DOHH2 (cell line): ENCODE measurements at regions not wholly inside any gene's neighbourhood (a gene's known extent, or its start where the extent isn't known, plus 50 kb on each side); places are given as distances from the start of the nearest gene placed in this dataset.

Experiments used
- EZH2phosphoT487 ChIP-seq: fragments of 200-600 bp; sonication (generic); IDR thresholded peaks from 2 replicates; pipeline ENCODE4 v1.6.1; 2017; ENCODE audit warnings: borderline replicate concordance, mild to moderate bottlenecking, antibody characterized with exemption, low read length, moderate library complexity, mixed read lengths
- TF ChIP-seq, protein P1 (sequence below): fragments of 200-600 bp; sonication (generic); IDR thresholded peaks from one replicate; pipeline ENCODE4 v1.5.1; 2014; ENCODE audit warnings: antibody characterized with exemption, mild to moderate bottlenecking, low read depth, low read length; ENCODE audit not compliant: poor library complexity, severe bottlenecking

DNA sequence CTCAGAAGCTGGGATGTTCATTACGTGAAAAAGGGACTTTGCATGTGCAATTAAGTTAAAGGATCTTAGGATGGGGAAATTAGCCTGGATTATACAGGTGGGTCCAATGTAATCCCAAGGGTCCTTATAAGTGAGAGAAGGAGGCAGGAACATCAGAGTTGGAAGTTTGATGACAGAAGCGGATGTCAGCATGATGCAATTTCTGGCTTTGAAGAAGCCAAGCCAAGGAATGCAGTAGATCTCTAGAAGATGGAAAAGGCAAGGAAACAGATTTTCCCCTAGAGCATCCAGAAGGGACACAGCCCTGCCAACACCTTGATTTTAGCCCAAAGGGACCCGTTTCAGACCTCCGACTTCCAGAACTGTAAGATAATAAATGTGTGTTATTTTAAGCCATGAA is 136.4 kb downstream of the LNPK start:
- TF ChIP-seq, protein P1, sequence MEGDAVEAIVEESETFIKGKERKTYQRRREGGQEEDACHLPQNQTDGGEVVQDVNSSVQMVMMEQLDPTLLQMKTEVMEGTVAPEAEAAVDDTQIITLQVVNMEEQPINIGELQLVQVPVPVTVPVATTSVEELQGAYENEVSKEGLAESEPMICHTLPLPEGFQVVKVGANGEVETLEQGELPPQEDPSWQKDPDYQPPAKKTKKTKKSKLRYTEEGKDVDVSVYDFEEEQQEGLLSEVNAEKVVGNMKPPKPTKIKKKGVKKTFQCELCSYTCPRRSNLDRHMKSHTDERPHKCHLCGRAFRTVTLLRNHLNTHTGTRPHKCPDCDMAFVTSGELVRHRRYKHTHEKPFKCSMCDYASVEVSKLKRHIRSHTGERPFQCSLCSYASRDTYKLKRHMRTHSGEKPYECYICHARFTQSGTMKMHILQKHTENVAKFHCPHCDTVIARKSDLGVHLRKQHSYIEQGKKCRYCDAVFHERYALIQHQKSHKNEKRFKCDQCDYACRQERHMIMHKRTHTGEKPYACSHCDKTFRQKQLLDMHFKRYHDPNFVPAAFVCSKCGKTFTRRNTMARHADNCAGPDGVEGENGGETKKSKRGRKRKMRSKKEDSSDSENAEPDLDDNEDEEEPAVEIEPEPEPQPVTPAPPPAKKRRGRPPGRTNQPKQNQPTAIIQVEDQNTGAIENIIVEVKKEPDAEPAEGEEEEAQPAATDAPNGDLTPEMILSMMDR: no peak
- TF ChIP-seq EZH2phosphoT487: no peak
